Panc1 (cell line): ENCODE measurements at regions not wholly inside any gene's neighbourhood (a gene's known extent, or its start where the extent isn't known, plus 50 kb on each side); places are given as distances from the start of the nearest gene placed in this dataset.

Source experiments
- ATAC-seq: fragments of 200-7000 bp; cut with Tn5 transposase; 2 replicates; pipeline ENCODE4 v1.9.1; 2020; ENCODE audit warnings: mild to moderate bottlenecking, moderate library complexity
- BruUV-seq: library from RNA; stranded (reverse); fragments of 400-500 nt; replicated peaks from 2 replicates; lab custom pipeline; 2021; lab: Mats Ljungman, UMichigan
- CTCF ChIA-PET: fragments of 300-600 bp; sonication (Branson Sonifier 250); formaldehyde crosslinking; loops from one replicate; lab custom pipeline; 2022; ENCODE audit warnings: antibody characterized with exemption; lab: Charles Lee
- POLR2A ChIA-PET: fragments of 300-600 bp; sonication (Branson Sonifier 250); formaldehyde crosslinking; loops from one replicate; lab custom pipeline; 2022; ENCODE audit warnings: antibody characterized with exemption; lab: Charles Lee
- DNase-seq: peaks from one replicate; pipeline ENCODE4 v3.0.0-alpha.2; 2010; ENCODE audit warnings: low read depth, low spot score
- H3K27ac ChIP-seq: 2 replicates; pipeline ENCODE4 v1.5.1; 2011; ENCODE audit warnings: mild to moderate bottlenecking, low read length, inconsistent platforms
- H3K27me3 ChIP-seq: fragments of 200-500 bp; sonication (Bioruptor generic); 2 replicates; pipeline ENCODE4 v1.6.0; 2014; ENCODE audit warnings: low read length, inconsistent platforms; ENCODE audit not compliant: control insufficient read depth, insufficient read depth
- H3K36me3 ChIP-seq: fragments of 200-500 bp; sonication (Bioruptor generic); 2 replicates; pipeline ENCODE4 v1.5.1; 2014; ENCODE audit warnings: inconsistent platforms, mild to moderate bottlenecking, low read length, moderate library complexity; ENCODE audit not compliant: control insufficient read depth, insufficient read depth
- H3K4me1 ChIP-seq: 2 replicates; pipeline ENCODE4 v1.5.1; 2011; ENCODE audit warnings: inconsistent platforms, mild to moderate bottlenecking, low read length, moderate library complexity; ENCODE audit not compliant: control insufficient read depth, insufficient read depth
- H3K4me3 ChIP-seq, 2 experiments: 2 replicates each; pipeline ENCODE4 v1.5.1; 2011 to 2012; ENCODE audit warnings: low read depth in 2 of 2, low read length in 2 of 2, mild to moderate bottlenecking in 2 of 2, inconsistent platforms in 1 of 2, moderate library complexity in 1 of 2
- H3K9me3 ChIP-seq: fragments of 200-500 bp; sonication (Bioruptor generic); 2 replicates; pipeline ENCODE4 v1.5.1; 2014; ENCODE audit warnings: low read depth, mild to moderate bottlenecking, inconsistent platforms, low read length, moderate library complexity; ENCODE audit not compliant: control insufficient read depth, insufficient read depth
- CTCF ChIP-seq: fragments of 450-650 bp; IDR thresholded peaks from 2 replicates; pipeline ENCODE4 v1.5.1; 2017; ENCODE audit warnings: mild to moderate bottlenecking
- POLR2AphosphoS5 ChIP-seq: IDR thresholded peaks from 2 replicates; pipeline ENCODE4 v1.6.1; 2012; ENCODE audit warnings: mild to moderate bottlenecking, low read depth, low read length, moderate library complexity
- SIN3A ChIP-seq: IDR thresholded peaks from 2 replicates; pipeline ENCODE4 v1.6.1; 2012; ENCODE audit warnings: low read depth, mild to moderate bottlenecking, low read length, moderate library complexity, borderline replicate concordance; ENCODE audit not compliant: insufficient read depth
- TCF7L2 ChIP-seq: IDR thresholded peaks from 2 replicates; pipeline ENCODE4 v1.6.1; 2011; ENCODE audit warnings: mild to moderate bottlenecking, low read depth, low read length, inconsistent platforms
- in situ Hi-C: cut with HindIII; loops from 2 replicates; pipeline ENCODE4 v1.10.0; 2016; ENCODE audit warnings: low sequenced_read_pairs, low pct_unique_long_range_greater_than_20kb
- intact Hi-C: fragments of 100-400 bp; cut with micrococcal nuclease; formaldehyde crosslinking; loops from one replicate; pipeline ENCODE4 v1.10.0; 2022; ENCODE audit not compliant: unreplicated experiment
- TF ChIP-seq, protein P1 (sequence below), 2 experiments: IDR thresholded peaks; 2 replicates each; pipeline ENCODE4 v1.6.1; 2011 to 2012; ENCODE audit warnings: low read depth in 2 of 2, control low read depth in 1 of 2, low read length in 1 of 2, mild to moderate bottlenecking in 1 of 2, moderate library complexity in 1 of 2; ENCODE audit not compliant: insufficient read depth in 1 of 2

- ChIA-PET CTCF (no interaction called here), POLR2A (no interaction called here)
- no peaks in the 10 kb centered on the region for H3K9me3 ChIP-seq
- ATAC-seq (no peak), DNase-seq (no peak)
- no peaks in the 10 kb centered on the region for H3K4me1 ChIP-seq
- in situ Hi-C loops (no loop called here), intact Hi-C loops (no loop called here)
- H3K36me3 ChIP-seq: no peaks in the 10 kb centered on the region
- no peak overlapping the region for H3K4me3 ChIP-seq
- no peak overlapping the region for H3K27ac ChIP-seq
- no TSS peak for BruUV-seq
- TF ChIP-seq, protein P1, sequence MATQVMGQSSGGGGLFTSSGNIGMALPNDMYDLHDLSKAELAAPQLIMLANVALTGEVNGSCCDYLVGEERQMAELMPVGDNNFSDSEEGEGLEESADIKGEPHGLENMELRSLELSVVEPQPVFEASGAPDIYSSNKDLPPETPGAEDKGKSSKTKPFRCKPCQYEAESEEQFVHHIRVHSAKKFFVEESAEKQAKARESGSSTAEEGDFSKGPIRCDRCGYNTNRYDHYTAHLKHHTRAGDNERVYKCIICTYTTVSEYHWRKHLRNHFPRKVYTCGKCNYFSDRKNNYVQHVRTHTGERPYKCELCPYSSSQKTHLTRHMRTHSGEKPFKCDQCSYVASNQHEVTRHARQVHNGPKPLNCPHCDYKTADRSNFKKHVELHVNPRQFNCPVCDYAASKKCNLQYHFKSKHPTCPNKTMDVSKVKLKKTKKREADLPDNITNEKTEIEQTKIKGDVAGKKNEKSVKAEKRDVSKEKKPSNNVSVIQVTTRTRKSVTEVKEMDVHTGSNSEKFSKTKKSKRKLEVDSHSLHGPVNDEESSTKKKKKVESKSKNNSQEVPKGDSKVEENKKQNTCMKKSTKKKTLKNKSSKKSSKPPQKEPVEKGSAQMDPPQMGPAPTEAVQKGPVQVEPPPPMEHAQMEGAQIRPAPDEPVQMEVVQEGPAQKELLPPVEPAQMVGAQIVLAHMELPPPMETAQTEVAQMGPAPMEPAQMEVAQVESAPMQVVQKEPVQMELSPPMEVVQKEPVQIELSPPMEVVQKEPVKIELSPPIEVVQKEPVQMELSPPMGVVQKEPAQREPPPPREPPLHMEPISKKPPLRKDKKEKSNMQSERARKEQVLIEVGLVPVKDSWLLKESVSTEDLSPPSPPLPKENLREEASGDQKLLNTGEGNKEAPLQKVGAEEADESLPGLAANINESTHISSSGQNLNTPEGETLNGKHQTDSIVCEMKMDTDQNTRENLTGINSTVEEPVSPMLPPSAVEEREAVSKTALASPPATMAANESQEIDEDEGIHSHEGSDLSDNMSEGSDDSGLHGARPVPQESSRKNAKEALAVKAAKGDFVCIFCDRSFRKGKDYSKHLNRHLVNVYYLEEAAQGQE (IDR thresholded peaks at IDR 0.05; ENCODE audit: insufficient read depth in 1 of 2, low read depth in 2 of 2, low read length in 1 of 2): no peak
- H3K27me3 ChIP-seq: no peaks in the 10 kb centered on the region
These were observed 586.9 kb downstream of the CCER1 start for GRCh38 chr12:90368081-90368480.

DNA sequence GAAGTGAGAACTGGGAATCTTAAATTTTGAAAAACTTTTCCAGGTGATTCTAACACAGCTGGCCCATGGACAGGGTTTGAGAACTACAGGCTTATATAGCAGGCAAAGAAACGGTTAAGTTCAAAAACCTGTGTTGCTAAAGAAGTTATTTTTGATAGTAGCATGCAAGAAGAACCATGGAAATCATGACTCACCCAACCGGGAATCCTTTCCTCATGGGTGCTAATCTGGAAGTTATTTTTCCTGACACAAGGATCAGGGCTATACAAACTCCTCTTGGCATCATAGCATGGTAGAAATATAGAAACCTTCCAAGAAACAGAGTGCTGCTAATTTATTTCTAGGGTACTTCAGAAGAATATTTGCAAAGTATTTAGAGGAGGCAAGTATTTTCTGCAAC lies 588.7 kb downstream of the CCER1 start:
- no TSS peak for BruUV-seq
- TF ChIP-seq TCF7L2: no peak
- TF ChIP-seq, protein P1 (IDR thresholded peaks at IDR 0.05; ENCODE audit: insufficient read depth in 1 of 2, low read depth in 2 of 2, low read length in 1 of 2): no peak
- ChIA-PET CTCF (no interaction called here), POLR2A (no interaction called here)
- Histone ChIP-seq H3K4me1 (no peaks in the 10 kb centered on the region), H3K4me3 (no peak overlapping the region), H3K27me3 (no peaks in the 10 kb centered on the region), H3K27ac (no peak overlapping the region), H3K9me3 (no peaks in the 10 kb centered on the region), H3K36me3 (no peaks in the 10 kb centered on the region)
- intact Hi-C loops (no loop called here), in situ Hi-C loops (no loop called here)
- no peak for ATAC-seq
- no peak for DNase-seq

DNA sequence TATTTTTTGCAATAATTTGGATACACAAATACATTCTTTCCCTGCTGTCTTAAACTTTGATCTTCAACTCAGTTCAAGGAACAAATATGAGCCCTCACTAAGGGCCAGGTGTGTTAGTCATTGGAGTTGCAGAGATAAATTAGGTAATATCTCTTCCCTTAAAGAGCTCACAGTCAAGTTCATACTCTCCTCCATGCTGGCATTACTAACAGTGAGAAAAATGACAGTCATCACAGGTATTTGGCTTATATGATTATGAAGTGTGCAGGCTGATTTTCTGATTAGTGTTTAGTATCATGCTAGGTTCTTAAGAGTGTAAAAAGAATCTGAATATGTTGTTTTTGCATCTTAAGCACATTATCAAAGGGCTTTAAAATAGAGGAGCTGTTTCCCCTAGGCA lies 594.7 kb downstream of the CCER1 start:
- in situ Hi-C loops: no loop called here
- Histone ChIP-seq H3K4me3 (no peak overlapping the region), H3K27me3 (no peaks in the 10 kb centered on the region), H3K4me1 (no peaks in the 10 kb centered on the region), H3K36me3 (no peaks in the 10 kb centered on the region), H3K9me3 (no peaks in the 10 kb centered on the region), H3K27ac (no peak overlapping the region)
- CTCF ChIA-PET: interaction anchor here (0.5 kb wide), 1 partner anchor 41 kb away, joined by 3 read pairs; no protein-coding TSS in a partner anchor
- BruUV-seq: no TSS peak
- ATAC-seq (no peak), DNase-seq (no peak)
- POLR2A ChIA-PET: no interaction called here
- TF ChIP-seq, protein P1 (IDR thresholded peaks at IDR 0.05; ENCODE audit: insufficient read depth in 1 of 2, low read depth in 2 of 2, low read length in 1 of 2): no peak
- TF ChIP-seq TCF7L2: no peak
- TF ChIP-seq CTCF: no peak
- no peak for TF ChIP-seq POLR2AphosphoS5
- TF ChIP-seq SIN3A: no peak
- intact Hi-C loops: no loop called here
